ENCODE measurements at regions not wholly inside any gene's neighbourhood (a gene's known extent, or its start where the extent isn't known, plus 50 kb on each side); places are given as distances from the start of the nearest gene placed in this dataset.

DNA sequence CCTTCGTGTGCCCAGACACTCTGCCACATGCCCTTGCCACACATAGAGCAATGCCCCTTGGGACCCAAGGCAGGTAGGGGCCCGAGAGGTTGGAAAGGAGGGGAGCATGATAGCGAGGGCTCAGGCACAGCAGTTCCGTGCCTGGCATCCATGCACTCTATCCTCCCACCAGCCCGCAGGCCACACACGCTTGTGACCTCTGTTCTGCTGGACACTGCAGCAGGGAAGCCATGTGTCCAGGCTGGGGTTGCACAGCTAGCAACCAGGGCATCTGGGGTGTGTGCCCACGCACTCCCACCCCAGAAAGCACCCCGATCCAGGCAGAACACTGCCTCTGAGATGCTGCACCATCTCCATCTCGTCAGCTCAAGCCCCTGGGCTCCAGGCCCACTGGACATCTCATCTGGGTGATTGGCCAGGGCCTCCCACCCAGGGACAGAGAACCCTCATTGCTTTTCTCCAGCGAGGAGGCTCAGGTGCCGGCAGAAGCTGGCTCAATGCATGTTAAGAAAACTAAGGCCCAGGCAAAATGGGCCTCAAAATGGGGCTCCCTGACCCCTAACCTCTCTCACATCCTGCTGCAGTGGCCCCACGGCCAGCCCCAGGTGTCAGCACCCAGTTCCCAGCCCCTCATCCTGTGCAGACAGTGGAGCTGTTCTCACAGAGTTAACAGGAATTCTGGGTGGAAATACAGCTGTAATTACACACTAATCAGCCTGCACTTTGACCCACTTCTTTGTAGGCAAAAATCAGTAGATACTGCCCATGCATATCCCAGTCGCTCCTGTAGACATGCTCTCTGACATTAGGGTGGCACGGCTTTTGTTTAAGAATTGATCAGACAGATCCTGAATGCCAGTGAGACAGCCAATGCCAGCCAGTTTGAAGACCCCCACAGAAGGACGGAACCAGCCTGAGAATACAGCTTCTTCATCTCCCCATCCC is 173.9 kb upstream of the B3GAT1 start:
- no peak for TF ChIP-seq AEBP2 (tag by site-specific recombination; IDR thresholded peaks at IDR 0.05; ENCODE audit: borderline replicate concordance)
- no peak for TF ChIP-seq ZNF26 (tag by site-specific recombination; IDR thresholded peaks at IDR 0.05)
- no peak for TF ChIP-seq OVOL3 (tag by site-specific recombination; IDR thresholded peaks at IDR 0.05)
- no peak for TF ChIP-seq ZNF184 (tag by site-specific recombination; IDR thresholded peaks at IDR 0.05)
- no peak for TF ChIP-seq ZNF530 (tag by site-specific recombination; IDR thresholded peaks at IDR 0.05; ENCODE audit: low read depth)
- TF ChIP-seq, protein P1, sequence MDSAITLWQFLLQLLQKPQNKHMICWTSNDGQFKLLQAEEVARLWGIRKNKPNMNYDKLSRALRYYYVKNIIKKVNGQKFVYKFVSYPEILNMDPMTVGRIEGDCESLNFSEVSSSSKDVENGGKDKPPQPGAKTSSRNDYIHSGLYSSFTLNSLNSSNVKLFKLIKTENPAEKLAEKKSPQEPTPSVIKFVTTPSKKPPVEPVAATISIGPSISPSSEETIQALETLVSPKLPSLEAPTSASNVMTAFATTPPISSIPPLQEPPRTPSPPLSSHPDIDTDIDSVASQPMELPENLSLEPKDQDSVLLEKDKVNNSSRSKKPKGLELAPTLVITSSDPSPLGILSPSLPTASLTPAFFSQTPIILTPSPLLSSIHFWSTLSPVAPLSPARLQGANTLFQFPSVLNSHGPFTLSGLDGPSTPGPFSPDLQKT (IDR thresholded peaks at IDR 0.05; ENCODE audit: borderline replicate concordance, low read depth, low read length), result no peak
- no peak for TF ChIP-seq ZNF266 (tag by site-specific recombination; IDR thresholded peaks at IDR 0.05; ENCODE audit: low read depth)
- no peak for TF ChIP-seq ZNF670 (tag by site-specific recombination; IDR thresholded peaks at IDR 0.05; ENCODE audit: low read depth)
- no peak for TF ChIP-seq ZNF660 (tag by site-specific recombination; IDR thresholded peaks at IDR 0.05)
- no peak for TF ChIP-seq ZNF274 (IDR thresholded peaks at IDR 0.05; ENCODE audit: low read length)
- TF ChIP-seq ZNF274 (tag by site-specific recombination; IDR thresholded peaks at IDR 0.05; ENCODE audit: borderline replicate concordance), result no peak
- TF ChIP-seq ZBTB10 (tag by site-specific recombination; IDR thresholded peaks at IDR 0.05), result no peak
- no peak for TF ChIP-seq ZNF548 (tag by site-specific recombination; IDR thresholded peaks at IDR 0.05)
- TF ChIP-seq ZNF132 (tag by site-specific recombination; IDR thresholded peaks at IDR 0.05; ENCODE audit: borderline replicate concordance), result no peak
- no peak for TF ChIP-seq ZNF624 (tag by site-specific recombination; IDR thresholded peaks at IDR 0.05)
- no peak for TF ChIP-seq ZNF214 (tag by site-specific recombination; IDR thresholded peaks at IDR 0.05; ENCODE audit: borderline replicate concordance)
- Histone ChIP-seq H3K27ac (ENCODE audit: extremely low read depth, low read depth, low read length) (no peak overlapping the region), H3K36me3 (ENCODE audit: control insufficient read depth in 2 of 2, insufficient read depth in 1 of 2, low read length in 2 of 2) (no peaks in the 10 kb centered on the region), H3K4me1 (ENCODE audit: control insufficient read depth, insufficient read depth, low read length) (no peaks in the 10 kb centered on the region), H3K9me3 (ENCODE audit: control insufficient read depth, insufficient read depth, low read depth, low read length) (no peaks in the 10 kb centered on the region), H3K4me3 (ENCODE audit: low read depth, low read length) (no peak overlapping the region)
- CTCF ChIA-PET, result no interaction called here
- POLR2A ChIA-PET, result no interaction called here

- Histone ChIP-seq H3K4me3 (ENCODE audit: low read depth, low read length) (no peak overlapping the region), H3K36me3 (ENCODE audit: control insufficient read depth in 2 of 2, insufficient read depth in 1 of 2, low read length in 2 of 2) (no peaks in the 10 kb centered on the region), H3K4me1 (ENCODE audit: control insufficient read depth, insufficient read depth, low read length) (no peaks in the 10 kb centered on the region), H3K9me3 (ENCODE audit: control insufficient read depth, insufficient read depth, low read depth, low read length) (no peaks in the 10 kb centered on the region), H3K27ac (ENCODE audit: extremely low read depth, low read depth, low read length) (no peak overlapping the region)
- POLR2A ChIA-PET, result no interaction called here
- CTCF ChIA-PET, result no interaction called here
- no peak for TF ChIP-seq ZNF792 (tag by site-specific recombination; IDR thresholded peaks at IDR 0.05)
- no peak for TF ChIP-seq FEZF1 (tag by site-specific recombination; IDR thresholded peaks at IDR 0.05)
- TF ChIP-seq ZBTB1 (tag by site-specific recombination; IDR thresholded peaks at IDR 0.05), result no peak
- TF ChIP-seq, protein P2, sequence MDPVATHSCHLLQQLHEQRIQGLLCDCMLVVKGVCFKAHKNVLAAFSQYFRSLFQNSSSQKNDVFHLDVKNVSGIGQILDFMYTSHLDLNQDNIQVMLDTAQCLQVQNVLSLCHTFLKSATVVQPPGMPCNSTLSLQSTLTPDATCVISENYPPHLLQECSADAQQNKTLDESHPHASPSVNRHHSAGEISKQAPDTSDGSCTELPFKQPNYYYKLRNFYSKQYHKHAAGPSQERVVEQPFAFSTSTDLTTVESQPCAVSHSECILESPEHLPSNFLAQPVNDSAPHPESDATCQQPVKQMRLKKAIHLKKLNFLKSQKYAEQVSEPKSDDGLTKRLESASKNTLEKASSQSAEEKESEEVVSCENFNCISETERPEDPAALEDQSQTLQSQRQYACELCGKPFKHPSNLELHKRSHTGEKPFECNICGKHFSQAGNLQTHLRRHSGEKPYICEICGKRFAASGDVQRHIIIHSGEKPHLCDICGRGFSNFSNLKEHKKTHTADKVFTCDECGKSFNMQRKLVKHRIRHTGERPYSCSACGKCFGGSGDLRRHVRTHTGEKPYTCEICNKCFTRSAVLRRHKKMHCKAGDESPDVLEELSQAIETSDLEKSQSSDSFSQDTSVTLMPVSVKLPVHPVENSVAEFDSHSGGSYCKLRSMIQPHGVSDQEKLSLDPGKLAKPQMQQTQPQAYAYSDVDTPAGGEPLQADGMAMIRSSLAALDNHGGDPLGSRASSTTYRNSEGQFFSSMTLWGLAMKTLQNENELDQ (tag by site-specific recombination; IDR thresholded peaks at IDR 0.05; ENCODE audit: low read depth), result no peak
- no peak for TF ChIP-seq ZNF433 (tag by site-specific recombination; IDR thresholded peaks at IDR 0.05; ENCODE audit: low read depth)
- TF ChIP-seq ZNF529 (tag by site-specific recombination; IDR thresholded peaks at IDR 0.05; ENCODE audit: insufficient replicate concordance), result no peak
These were observed 172.8 kb upstream of the B3GAT1 start for GRCh38 chr11:134584706-134585445.

All from HEK293 (cell line).